ENCODE measurements at regions not wholly inside any gene's neighbourhood (a gene's known extent, or its start where the extent isn't known, plus 50 kb on each side); places are given as distances from the start of the nearest gene placed in this dataset.

DNA sequence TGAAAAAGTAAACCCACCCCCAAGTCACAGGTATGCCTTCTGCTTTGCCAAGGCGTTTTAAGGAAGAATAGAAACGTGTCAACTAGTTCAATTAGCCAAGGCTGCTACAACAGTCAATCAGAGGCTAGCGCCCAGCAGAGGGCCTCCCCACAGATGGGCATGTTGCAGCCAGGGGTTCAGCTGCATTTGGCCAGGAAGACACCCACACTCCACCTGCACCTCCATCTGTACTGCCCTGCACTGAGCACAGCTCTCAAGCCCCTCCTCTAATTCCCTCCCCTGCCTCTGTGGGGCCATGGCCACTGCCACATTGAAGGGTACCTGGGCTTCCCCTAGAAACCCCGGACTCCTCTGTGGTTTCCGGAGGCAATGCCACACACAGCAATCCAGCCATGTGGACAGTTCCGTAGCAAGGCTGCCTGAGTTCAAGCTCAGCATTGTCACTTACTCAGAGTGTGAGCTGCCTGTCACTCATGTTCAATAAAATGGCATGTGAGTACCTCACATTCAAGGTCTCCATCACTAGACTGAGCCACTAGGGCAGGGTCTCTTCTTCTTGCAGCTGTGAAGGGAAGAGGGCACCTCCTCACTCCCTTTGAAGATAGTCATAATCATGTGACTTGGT is 248.4 kb downstream of the IRX2 start:
- Histone ChIP-seq H3K9me2 (ENCODE audit: insufficient read depth) (no peaks in the 10 kb centered on the region), H3K4me2 (ENCODE audit: low read length) (no peak overlapping the region), H3K79me2 (ENCODE audit: insufficient read depth, low read length) (no peaks in the 10 kb centered on the region), H2AFZ (ENCODE audit: low read depth, low read length, poor library complexity, severe bottlenecking) (no peak overlapping the region), H3K4me1 (ENCODE audit: control insufficient read depth in 1 of 2, insufficient read depth in 2 of 2, low read length in 2 of 2) (no peaks in the 10 kb centered on the region), H3K9me3 (ENCODE audit: control insufficient read depth in 1 of 2, insufficient read depth in 1 of 2, low read depth in 1 of 2, low read length in 2 of 2) (peaks cover 4 to 37% of the 10 kb centered on the region in 2 experiments; a peak in 2 of 4 replicates), H3K9ac (ENCODE audit: low read length) (no peak overlapping the region), H3K27me3 (ENCODE audit: insufficient read depth, low read length) (no peaks in the 10 kb centered on the region), H3K36me3 (ENCODE audit: control insufficient read depth in 1 of 2, insufficient read depth in 2 of 2, low read length in 2 of 2) (no peaks in the 10 kb centered on the region), H3K27ac (ENCODE audit: low read depth, low read length) (no peak overlapping the region), H3K4me3 (replicated peaks in 1 of 2; ENCODE audit: low read depth in 1 of 2, low read length in 2 of 2) (no peak overlapping the region), H4K20me1 (ENCODE audit: insufficient read depth) (no peaks in the 10 kb centered on the region)
- ChIA-PET RAD21 (ENCODE audit: low non-redundant PET in 1 of 2, low total read pairs in 2 of 2, uncharacterized antibody in 2 of 2, unreplicated experiment in 2 of 2) (no interaction called here), CTCF (no interaction called here), POLR2A (no interaction called here)
- ATAC-seq = no peak
- no peak for DNase-seq (ENCODE audit: low read depth, low spot score)
- TF ChIP-seq SRF (IDR thresholded peaks at IDR 0.05; ENCODE audit: low read depth) (no peak), CEBPB (IDR thresholded peaks at IDR 0.05; ENCODE audit: low read depth) (no peak), EGR1 (IDR thresholded peaks at IDR 0.05; ENCODE audit: low read depth) (no peak), CBX3 (IDR thresholded peaks at IDR 0.05; ENCODE audit: low read depth) (no peak), EZH2 (IDR thresholded peaks at IDR 0.05) (no peak), TCF7L2 (IDR thresholded peaks at IDR 0.05; ENCODE audit: borderline replicate concordance, extremely low read depth, insufficient read depth, insufficient read length) (no peak), ZNF274 (IDR thresholded peaks at IDR 0.05; ENCODE audit: low read depth, low read length) (no peak), SP1 (IDR thresholded peaks at IDR 0.05; ENCODE audit: low read depth) (no peak), POLR2A (IDR thresholded peaks at IDR 0.05; ENCODE audit: borderline replicate concordance, extremely low read depth, insufficient read depth, insufficient read length) (no peak), ZFX (IDR thresholded peaks at IDR 0.05) (no peak), YY1 (IDR thresholded peaks at IDR 0.05; ENCODE audit: extremely low read depth, insufficient replicate concordance, low read depth, low read length) (no peak), JUND (IDR thresholded peaks at IDR 0.05) (no peak)
- TF ChIP-seq, protein P1, sequence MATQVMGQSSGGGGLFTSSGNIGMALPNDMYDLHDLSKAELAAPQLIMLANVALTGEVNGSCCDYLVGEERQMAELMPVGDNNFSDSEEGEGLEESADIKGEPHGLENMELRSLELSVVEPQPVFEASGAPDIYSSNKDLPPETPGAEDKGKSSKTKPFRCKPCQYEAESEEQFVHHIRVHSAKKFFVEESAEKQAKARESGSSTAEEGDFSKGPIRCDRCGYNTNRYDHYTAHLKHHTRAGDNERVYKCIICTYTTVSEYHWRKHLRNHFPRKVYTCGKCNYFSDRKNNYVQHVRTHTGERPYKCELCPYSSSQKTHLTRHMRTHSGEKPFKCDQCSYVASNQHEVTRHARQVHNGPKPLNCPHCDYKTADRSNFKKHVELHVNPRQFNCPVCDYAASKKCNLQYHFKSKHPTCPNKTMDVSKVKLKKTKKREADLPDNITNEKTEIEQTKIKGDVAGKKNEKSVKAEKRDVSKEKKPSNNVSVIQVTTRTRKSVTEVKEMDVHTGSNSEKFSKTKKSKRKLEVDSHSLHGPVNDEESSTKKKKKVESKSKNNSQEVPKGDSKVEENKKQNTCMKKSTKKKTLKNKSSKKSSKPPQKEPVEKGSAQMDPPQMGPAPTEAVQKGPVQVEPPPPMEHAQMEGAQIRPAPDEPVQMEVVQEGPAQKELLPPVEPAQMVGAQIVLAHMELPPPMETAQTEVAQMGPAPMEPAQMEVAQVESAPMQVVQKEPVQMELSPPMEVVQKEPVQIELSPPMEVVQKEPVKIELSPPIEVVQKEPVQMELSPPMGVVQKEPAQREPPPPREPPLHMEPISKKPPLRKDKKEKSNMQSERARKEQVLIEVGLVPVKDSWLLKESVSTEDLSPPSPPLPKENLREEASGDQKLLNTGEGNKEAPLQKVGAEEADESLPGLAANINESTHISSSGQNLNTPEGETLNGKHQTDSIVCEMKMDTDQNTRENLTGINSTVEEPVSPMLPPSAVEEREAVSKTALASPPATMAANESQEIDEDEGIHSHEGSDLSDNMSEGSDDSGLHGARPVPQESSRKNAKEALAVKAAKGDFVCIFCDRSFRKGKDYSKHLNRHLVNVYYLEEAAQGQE (IDR thresholded peaks at IDR 0.05; ENCODE audit: low read depth) = no peak
- TF ChIP-seq, protein P2, sequence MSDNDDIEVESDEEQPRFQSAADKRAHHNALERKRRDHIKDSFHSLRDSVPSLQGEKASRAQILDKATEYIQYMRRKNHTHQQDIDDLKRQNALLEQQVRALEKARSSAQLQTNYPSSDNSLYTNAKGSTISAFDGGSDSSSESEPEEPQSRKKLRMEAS (IDR thresholded peaks at IDR 0.05) = no peak
- TF ChIP-seq, protein P3, sequence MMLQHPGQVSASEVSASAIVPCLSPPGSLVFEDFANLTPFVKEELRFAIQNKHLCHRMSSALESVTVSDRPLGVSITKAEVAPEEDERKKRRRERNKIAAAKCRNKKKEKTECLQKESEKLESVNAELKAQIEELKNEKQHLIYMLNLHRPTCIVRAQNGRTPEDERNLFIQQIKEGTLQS (IDR thresholded peaks at IDR 0.05) = no peak
- intact Hi-C loops (cut with micrococcal nuclease) = no loop called here
- no TSS peak for BruUV-seq (replicated peaks)

Data from HCT116 (cell line).